Endothelial cell (in vitro differentiated cells): ENCODE measurements at regions not wholly inside any gene's neighbourhood (a gene's known extent, or its start where the extent isn't known, plus 50 kb on each side); places are given as distances from the start of the nearest gene placed in this dataset.

ENCODE experiments used
- DNase-seq: peaks from one replicate; pipeline ENCODE4 v3.0.0; 2021; ENCODE audit warnings: low spot score
- H3K27ac Mint-ChIP-seq: one replicate; pipeline ENCODE4 v1.8.0; 2021; ENCODE audit warnings: mixed read lengths, inconsistent platforms; ENCODE audit not compliant: unreplicated experiment
- H3K27me3 Mint-ChIP-seq: one replicate; pipeline ENCODE4 v1.8.0; 2021; ENCODE audit warnings: mild to moderate bottlenecking, moderate library complexity, mixed read lengths, inconsistent platforms; ENCODE audit not compliant: unreplicated experiment
- H3K36me3 Mint-ChIP-seq: one replicate; pipeline ENCODE4 v1.8.0; 2021; ENCODE audit warnings: mild to moderate bottlenecking, low read depth, mixed read lengths, inconsistent platforms; ENCODE audit not compliant: unreplicated experiment
- H3K4me1 Mint-ChIP-seq: one replicate; pipeline ENCODE4 v1.8.0; 2021; ENCODE audit warnings: mild to moderate bottlenecking, mixed read lengths, inconsistent platforms; ENCODE audit not compliant: unreplicated experiment
- H3K4me3 Mint-ChIP-seq: one replicate; pipeline ENCODE4 v1.8.0; 2021; ENCODE audit warnings: mild to moderate bottlenecking, mixed read lengths, inconsistent platforms; ENCODE audit not compliant: unreplicated experiment
- H3K9me3 Mint-ChIP-seq: one replicate; pipeline ENCODE4 v1.8.0; 2021; ENCODE audit warnings: mixed read lengths, inconsistent platforms; ENCODE audit not compliant: unreplicated experiment
- TF ChIP-seq, protein P1 (sequence below): fragments of 200-600 bp; sonication (generic); IDR thresholded peaks from one replicate; pipeline ENCODE4 v1.5.0; 2021; ENCODE audit warnings: antibody characterized with exemption; ENCODE audit not compliant: unreplicated experiment

DNA sequence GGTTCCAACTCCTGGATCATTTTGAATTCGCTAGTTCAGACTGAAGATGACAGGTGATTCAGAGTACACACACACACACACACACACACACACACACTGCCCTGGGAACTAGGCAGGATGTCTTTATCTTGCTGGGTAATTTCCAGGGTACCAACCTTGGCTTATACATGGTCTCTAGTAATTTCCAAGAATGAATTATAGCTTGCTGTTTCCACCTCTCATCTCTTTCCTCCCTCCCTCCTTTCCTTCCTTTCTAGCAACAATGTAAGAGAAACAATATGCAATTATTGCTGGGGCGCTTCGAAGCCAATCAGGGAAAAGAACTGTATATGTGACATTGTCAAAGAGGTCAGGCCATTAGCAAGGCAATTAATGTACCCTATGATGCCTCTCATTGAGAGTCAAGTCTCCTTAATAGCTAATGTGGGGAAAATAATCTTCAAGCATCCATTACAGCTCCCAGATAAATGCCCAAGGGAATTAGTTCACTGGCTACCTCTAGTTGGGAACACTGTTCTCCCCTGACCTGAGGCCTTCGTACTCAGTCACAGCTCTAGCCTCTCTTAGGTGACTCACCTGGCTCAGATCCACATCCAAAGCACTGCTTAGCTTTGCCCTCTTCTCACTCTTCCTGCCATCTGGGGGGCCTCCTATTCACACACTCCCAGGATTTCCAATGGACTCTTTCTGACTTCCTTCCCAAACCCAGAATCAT, 311.5 kb downstream of the PPP1R2C start:
- H3K4me3 Mint-ChIP-seq, result no peak overlapping the region
- no peak overlapping the region for H3K27ac Mint-ChIP-seq
- DNase-seq, result no peak
- TF ChIP-seq, protein P1, sequence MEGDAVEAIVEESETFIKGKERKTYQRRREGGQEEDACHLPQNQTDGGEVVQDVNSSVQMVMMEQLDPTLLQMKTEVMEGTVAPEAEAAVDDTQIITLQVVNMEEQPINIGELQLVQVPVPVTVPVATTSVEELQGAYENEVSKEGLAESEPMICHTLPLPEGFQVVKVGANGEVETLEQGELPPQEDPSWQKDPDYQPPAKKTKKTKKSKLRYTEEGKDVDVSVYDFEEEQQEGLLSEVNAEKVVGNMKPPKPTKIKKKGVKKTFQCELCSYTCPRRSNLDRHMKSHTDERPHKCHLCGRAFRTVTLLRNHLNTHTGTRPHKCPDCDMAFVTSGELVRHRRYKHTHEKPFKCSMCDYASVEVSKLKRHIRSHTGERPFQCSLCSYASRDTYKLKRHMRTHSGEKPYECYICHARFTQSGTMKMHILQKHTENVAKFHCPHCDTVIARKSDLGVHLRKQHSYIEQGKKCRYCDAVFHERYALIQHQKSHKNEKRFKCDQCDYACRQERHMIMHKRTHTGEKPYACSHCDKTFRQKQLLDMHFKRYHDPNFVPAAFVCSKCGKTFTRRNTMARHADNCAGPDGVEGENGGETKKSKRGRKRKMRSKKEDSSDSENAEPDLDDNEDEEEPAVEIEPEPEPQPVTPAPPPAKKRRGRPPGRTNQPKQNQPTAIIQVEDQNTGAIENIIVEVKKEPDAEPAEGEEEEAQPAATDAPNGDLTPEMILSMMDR, result no peak
- peaks cover 1% of the 10 kb centered on the region for H3K27me3 Mint-ChIP-seq
- no peaks in the 10 kb centered on the region for H3K36me3 Mint-ChIP-seq
- H3K4me1 Mint-ChIP-seq, result peaks cover 6% of the 10 kb centered on the region
- H3K9me3 Mint-ChIP-seq, result no peaks in the 10 kb centered on the region

DNA sequence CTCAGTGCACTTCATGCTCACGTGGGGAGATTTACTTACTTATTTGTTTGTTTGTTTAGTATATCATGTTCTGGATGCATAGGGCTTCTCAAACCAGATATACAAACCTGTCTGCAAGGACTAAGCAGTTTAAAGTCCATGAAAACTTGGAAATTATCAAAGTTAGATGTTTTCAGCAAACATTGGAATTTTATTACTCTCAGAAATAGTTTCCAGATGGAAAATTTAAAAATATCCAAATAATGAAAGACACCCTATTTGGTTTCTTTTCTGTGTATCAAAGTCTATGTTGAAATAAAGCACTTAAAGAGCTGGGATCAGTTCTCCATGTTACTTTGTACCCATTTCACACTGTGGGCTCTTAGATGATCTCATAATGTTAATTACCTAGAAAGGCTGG, 312.1 kb downstream of the PPP1R2C start:
- TF ChIP-seq, protein P1, result no peak
- H3K4me3 Mint-ChIP-seq, result no peak overlapping the region
- no peaks in the 10 kb centered on the region for H3K9me3 Mint-ChIP-seq
- no peaks in the 10 kb centered on the region for H3K36me3 Mint-ChIP-seq
- no peak for DNase-seq
- peaks cover 1% of the 10 kb centered on the region for H3K27me3 Mint-ChIP-seq
- peaks cover 6% of the 10 kb centered on the region for H3K4me1 Mint-ChIP-seq
- H3K27ac Mint-ChIP-seq, result no peak overlapping the region

DNA sequence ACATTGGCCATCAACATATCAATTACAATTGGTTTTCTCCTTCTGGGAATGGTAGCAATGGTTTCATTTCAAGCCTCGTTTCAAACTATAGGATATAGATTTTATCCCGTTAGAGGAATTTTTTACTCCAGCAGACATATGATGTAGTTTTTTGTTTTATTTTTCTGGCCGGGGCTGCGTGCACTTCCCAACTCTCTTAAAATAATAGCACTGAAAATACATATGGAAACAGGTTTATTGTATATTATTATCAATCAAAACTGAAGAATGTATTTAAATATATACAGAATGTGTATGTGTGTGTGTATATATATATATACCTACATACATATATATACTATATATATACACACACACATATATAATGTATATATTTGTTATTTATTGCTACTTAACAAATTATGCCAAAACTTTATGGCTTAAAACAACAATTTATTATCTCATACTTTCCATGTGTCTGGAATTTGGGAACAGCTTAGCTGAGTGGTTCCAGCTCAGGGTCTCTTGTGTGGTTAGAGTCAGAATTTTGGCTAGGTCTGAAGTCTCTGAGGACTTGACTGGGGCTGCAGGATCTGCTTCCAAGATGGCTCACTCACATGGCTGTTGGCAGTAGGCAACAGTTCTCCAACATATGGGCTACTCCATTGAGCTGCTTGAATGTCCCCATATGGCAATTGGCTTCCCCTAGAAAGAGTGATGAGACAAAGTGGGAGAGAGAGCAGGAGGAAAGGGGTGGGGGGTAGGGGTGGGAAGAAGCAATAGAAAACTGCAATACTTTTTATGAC, 314.1 kb downstream of the PPP1R2C start:
- no peaks in the 10 kb centered on the region for H3K9me3 Mint-ChIP-seq
- peaks cover 6% of the 10 kb centered on the region for H3K4me1 Mint-ChIP-seq
- no peaks in the 10 kb centered on the region for H3K36me3 Mint-ChIP-seq
- H3K4me3 Mint-ChIP-seq, result no peak overlapping the region
- no peak overlapping the region for H3K27ac Mint-ChIP-seq
- no peak for DNase-seq
- TF ChIP-seq, protein P1, result no peak
- H3K27me3 Mint-ChIP-seq, result peaks cover 1% of the 10 kb centered on the region

DNA sequence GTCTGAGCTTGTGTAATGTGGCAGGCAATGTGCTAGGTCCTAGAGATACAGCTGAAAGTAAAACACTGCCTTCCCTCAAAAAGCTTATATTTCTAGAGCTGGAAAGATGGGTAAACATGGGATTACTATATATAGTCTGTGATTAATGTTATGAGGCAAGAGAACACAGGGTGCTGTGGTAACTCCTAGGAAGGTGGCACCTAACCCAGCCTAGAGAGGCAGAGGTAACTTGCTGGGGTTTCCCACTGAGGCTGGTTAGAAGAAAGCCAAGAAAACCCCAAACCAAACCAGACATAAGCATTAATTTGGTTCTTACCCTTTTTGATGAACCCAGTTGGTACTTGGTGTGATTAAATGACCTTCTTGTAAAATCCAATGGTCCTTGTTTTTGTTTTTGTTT, 315.0 kb downstream of the PPP1R2C start:
- peaks cover 6% of the 10 kb centered on the region for H3K4me1 Mint-ChIP-seq
- TF ChIP-seq, protein P1, result no peak
- no peak for DNase-seq
- H3K9me3 Mint-ChIP-seq, result no peaks in the 10 kb centered on the region
- H3K27ac Mint-ChIP-seq, result no peak overlapping the region
- no peaks in the 10 kb centered on the region for H3K36me3 Mint-ChIP-seq
- peaks cover 1% of the 10 kb centered on the region for H3K27me3 Mint-ChIP-seq
- no peak overlapping the region for H3K4me3 Mint-ChIP-seq

DNA sequence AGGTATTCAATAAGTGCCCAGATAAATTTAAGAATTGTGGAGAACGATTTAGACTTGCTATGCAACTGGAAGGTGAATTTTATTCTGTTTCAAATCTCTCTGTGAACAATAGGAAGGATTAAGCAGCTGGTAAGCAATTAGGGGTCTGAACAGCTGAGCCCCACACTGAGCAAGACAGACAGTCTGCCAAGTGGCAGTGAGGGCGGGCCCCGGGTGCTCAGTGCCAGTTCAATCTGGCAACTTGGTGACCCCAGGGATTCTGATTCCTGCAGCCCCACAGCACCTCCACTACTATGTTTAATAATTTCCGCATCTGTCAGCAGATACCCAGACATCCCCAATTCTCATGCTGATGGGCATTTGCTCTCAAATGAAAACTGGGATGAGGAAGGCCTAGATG, 317.3 kb downstream of the PPP1R2C start:
- H3K9me3 Mint-ChIP-seq, result no peaks in the 10 kb centered on the region

More for the DNA sequence above, 317.3 kb downstream of the PPP1R2C start:
- no peak for DNase-seq
- Mint-ChIP-seq H3K4me1 (no peaks in the 10 kb centered on the region), H3K27me3 (peaks cover 1% of the 10 kb centered on the region), H3K36me3 (no peaks in the 10 kb centered on the region), H3K4me3 (no peak overlapping the region), H3K27ac (no peak overlapping the region)
- TF ChIP-seq, protein P1, result no peak
